GM12892 (cell line): ENCODE measurements at regions not wholly inside any gene's neighbourhood (a gene's known extent, or its start where the extent isn't known, plus 50 kb on each side); places are given as distances from the start of the nearest gene placed in this dataset.

ENCODE experiments used
- POLR2A ChIP-seq: IDR thresholded peaks from 2 replicates; pipeline ENCODE4 v1.6.1; 2011; ENCODE audit warnings: low read depth, low read length, control low read depth
- POLR2AphosphoS5 ChIP-seq: IDR thresholded peaks from 2 replicates; pipeline ENCODE4 v1.6.1; 2011; ENCODE audit warnings: low read depth, low read length, control low read depth
- TAF1 ChIP-seq: IDR thresholded peaks from 2 replicates; pipeline ENCODE4 v1.6.1; 2011; ENCODE audit warnings: low read depth, mild to moderate bottlenecking, control low read depth, low read length, borderline replicate concordance

- TF ChIP-seq POLR2A = no peak
- no peak for TF ChIP-seq POLR2AphosphoS5
- no peak for TF ChIP-seq TAF1
These were observed 963.8 kb upstream of the B3GALT2 start for GRCh38 chr1:194150242-194150641.
